Neural crest cell (in vitro differentiated cells): ENCODE measurements at regions not wholly inside any gene's neighbourhood (a gene's known extent, or its start where the extent isn't known, plus 50 kb on each side); places are given as distances from the start of the nearest gene placed in this dataset.

ENCODE experiments used
- DNase-seq: peaks from one replicate; pipeline ENCODE4 v3.0.0; 2021; ENCODE audit warnings: low read depth, mixed read lengths, low spot score
- H3K27ac Mint-ChIP-seq: one replicate; pipeline ENCODE4 v1.8.0; 2021; ENCODE audit warnings: mild to moderate bottlenecking, mixed read lengths; ENCODE audit not compliant: unreplicated experiment
- H3K27me3 Mint-ChIP-seq: 2 replicates; pipeline ENCODE4 v1.8.0; 2021; ENCODE audit warnings: low read depth, mild to moderate bottlenecking, mixed read lengths
- H3K36me3 Mint-ChIP-seq: 2 replicates; pipeline ENCODE4 v1.8.0; 2021; ENCODE audit warnings: low read depth, mild to moderate bottlenecking, mixed read lengths
- H3K4me1 Mint-ChIP-seq: 2 replicates; pipeline ENCODE4 v1.8.0; 2021; ENCODE audit warnings: mixed read lengths
- H3K4me3 Mint-ChIP-seq: one replicate; pipeline ENCODE4 v1.8.0; 2021; ENCODE audit warnings: mild to moderate bottlenecking, mixed read lengths
- H3K9me3 Mint-ChIP-seq: 2 replicates; pipeline ENCODE4 v1.8.0; 2021; ENCODE audit warnings: mixed read lengths
- TF ChIP-seq, protein P1 (sequence below): fragments of 200-600 bp; sonication (generic); conservative IDR thresholded peaks from 2 replicates; pipeline ENCODE4 v1.5.0; 2021; ENCODE audit warnings: antibody characterized with exemption, mild to moderate bottlenecking

DNA sequence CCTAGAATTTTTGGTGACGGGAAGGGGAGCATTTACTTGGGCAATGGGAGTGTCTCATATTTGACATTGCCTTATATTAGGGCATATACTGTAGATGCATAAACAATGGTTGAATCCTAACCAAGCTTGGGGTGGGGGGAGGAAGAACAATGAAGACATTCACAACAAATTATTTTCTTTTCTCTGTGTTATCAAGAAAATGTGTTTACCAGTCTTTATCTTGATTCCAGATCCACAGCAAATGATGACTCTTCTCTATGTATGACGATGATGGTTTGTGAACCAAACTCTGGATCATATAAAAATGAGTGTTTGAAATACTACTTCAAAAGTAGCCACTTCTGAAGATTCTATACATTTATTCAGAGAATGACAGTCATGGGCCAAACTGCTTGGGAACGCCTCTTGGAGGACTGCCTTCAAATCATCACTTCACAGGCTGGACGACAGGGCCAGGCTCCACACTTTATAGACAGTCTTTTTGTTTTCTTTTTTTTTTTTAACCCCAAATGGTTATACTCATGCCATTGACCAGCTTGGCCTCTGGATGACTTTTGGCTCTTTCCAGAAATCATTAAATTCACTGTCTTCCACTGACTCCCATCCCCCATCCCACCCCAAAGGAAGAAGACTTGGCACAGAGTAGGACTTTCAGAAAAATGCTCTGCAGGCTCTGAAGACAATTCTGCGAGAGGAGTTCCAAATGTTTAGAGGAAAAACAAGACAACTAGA, 123.8 kb upstream of the LIFR start:
- H3K4me1 Mint-ChIP-seq = peaks cover 6% of the 10 kb centered on the region
- no peak overlapping the region for H3K27ac Mint-ChIP-seq
- TF ChIP-seq, protein P1, sequence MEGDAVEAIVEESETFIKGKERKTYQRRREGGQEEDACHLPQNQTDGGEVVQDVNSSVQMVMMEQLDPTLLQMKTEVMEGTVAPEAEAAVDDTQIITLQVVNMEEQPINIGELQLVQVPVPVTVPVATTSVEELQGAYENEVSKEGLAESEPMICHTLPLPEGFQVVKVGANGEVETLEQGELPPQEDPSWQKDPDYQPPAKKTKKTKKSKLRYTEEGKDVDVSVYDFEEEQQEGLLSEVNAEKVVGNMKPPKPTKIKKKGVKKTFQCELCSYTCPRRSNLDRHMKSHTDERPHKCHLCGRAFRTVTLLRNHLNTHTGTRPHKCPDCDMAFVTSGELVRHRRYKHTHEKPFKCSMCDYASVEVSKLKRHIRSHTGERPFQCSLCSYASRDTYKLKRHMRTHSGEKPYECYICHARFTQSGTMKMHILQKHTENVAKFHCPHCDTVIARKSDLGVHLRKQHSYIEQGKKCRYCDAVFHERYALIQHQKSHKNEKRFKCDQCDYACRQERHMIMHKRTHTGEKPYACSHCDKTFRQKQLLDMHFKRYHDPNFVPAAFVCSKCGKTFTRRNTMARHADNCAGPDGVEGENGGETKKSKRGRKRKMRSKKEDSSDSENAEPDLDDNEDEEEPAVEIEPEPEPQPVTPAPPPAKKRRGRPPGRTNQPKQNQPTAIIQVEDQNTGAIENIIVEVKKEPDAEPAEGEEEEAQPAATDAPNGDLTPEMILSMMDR = no peak
- H3K27me3 Mint-ChIP-seq = no peaks in the 10 kb centered on the region
- H3K36me3 Mint-ChIP-seq = no peaks in the 10 kb centered on the region
- H3K9me3 Mint-ChIP-seq = peaks cover 10% of the 10 kb centered on the region
- no peak for DNase-seq
- H3K4me3 Mint-ChIP-seq = no peak overlapping the region

DNA sequence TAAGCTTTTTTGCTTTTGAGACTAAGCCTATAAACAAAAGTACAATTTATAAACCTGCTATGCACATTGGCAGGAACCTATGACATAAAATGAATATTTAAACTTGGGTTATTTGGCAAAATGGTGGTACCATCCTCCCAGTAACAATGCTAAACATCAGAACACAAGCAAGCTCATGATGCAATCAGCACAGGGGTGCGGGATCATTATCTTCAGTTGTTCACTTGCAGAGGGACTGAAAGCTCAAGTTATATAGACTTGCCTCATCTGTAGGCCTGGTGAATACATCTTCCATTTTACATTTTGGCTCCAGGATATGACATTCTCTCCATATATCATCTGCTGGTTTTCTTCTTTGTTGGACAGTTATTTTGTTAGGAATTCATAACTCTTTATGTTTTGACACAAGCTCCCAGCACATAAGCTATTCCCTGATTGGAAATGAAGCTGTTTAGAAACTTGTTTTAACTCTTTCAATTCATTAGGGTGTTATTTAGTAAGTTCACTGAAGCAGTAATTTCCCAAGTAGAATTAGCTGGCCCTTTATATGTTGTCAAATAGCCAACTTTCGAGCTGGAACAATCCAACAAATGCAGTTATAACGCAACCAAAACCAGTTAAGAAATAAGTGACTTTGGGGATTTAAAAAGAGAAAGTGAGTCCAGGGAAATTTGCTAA, 124.7 kb upstream of the LIFR start:
- peaks cover 6% of the 10 kb centered on the region for H3K4me1 Mint-ChIP-seq

DNA sequence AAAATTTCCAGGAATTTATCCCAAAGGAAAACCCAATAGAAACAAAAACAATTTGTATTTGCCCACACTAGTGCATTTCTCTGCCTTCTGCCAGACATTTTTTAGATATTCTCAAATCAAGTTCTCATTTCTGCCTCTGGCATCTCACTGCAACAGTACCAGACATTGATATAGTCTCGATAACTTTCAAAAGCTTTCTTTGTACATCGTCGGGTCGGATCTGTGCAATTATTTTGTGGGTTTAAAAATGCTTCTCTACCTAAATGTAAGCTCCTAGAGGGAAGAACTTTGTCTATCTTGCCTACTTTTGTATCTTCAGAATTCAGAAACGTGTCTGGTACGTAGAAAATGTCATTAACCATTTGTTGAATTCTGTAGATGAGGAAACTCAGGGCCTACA, 125.5 kb upstream of the LIFR start:
- no peak for DNase-seq
- H3K4me3 Mint-ChIP-seq = no peak overlapping the region
- no peak overlapping the region for H3K27ac Mint-ChIP-seq
- peaks cover 6% of the 10 kb centered on the region for H3K4me1 Mint-ChIP-seq
- peaks cover 14% of the 10 kb centered on the region for H3K9me3 Mint-ChIP-seq
- H3K27me3 Mint-ChIP-seq = no peaks in the 10 kb centered on the region
- no peaks in the 10 kb centered on the region for H3K36me3 Mint-ChIP-seq
- TF ChIP-seq, protein P1 = no peak

More for the DNA sequence above, 124.7 kb upstream of the LIFR start:
- DNase-seq = no peak
- H3K36me3 Mint-ChIP-seq = no peaks in the 10 kb centered on the region
- H3K27ac Mint-ChIP-seq = no peak overlapping the region
- peaks cover 10% of the 10 kb centered on the region for H3K9me3 Mint-ChIP-seq
- no peaks in the 10 kb centered on the region for H3K27me3 Mint-ChIP-seq
- no peak overlapping the region for H3K4me3 Mint-ChIP-seq
- TF ChIP-seq, protein P1 = no peak

DNA sequence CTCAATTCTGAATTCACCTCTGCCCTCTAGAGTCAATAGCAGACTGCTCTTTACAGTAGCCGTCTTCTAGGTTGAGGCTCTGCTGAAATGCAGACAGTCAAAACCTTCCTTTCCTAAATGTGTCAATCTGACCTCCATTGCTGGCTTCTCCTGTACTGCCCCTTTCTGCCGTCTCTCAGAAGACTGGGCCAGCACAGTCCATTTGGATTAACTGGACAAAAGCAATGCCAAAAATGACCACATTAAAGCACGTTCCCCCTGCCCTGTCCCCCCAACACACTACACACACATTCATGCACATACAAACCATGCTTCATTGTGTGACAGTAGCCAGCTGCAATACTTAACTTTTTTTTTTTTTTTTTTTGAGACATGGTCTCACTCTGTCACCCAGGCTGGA, 130.2 kb upstream of the LIFR start:
- TF ChIP-seq, protein P1 = no peak
- H3K4me3 Mint-ChIP-seq = no peak overlapping the region
- H3K9me3 Mint-ChIP-seq = peaks cover 23% of the 10 kb centered on the region
- peaks cover 3% of the 10 kb centered on the region for H3K36me3 Mint-ChIP-seq
- no peak for DNase-seq
- no peaks in the 10 kb centered on the region for H3K27me3 Mint-ChIP-seq
- H3K4me1 Mint-ChIP-seq = peaks cover 6% of the 10 kb centered on the region
- H3K27ac Mint-ChIP-seq = no peak overlapping the region

DNA sequence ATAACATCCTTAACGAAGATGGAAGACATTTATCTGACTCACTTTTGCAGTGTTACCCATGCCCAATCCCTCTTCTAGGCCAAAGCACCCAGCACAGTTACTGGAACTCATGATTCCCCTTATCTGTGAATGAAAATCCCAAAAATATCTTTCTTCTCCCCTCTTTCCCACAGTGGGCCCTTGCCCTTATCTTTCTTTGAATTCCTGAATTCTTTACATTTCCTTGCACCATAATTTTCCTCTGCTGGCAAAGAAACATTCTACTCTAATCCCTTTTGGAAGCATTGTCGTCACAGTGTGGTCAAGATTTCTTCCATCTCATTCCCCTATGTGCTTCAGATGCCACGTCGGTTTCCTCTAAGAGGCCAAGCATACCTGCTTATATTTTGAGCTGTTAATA, 135.9 kb upstream of the LIFR start:
- TF ChIP-seq, protein P1 = no peak
- Mint-ChIP-seq H3K27me3 (no peaks in the 10 kb centered on the region), H3K4me1 (peaks cover 16% of the 10 kb centered on the region), H3K9me3 (peaks cover 9% of the 10 kb centered on the region), H3K27ac (no peak overlapping the region), H3K36me3 (peaks cover 3% of the 10 kb centered on the region), H3K4me3 (no peak overlapping the region)
- DNase-seq = no peak
